Erythroblast (primary cell): ENCODE measurements at regions not wholly inside any gene's neighbourhood (a gene's known extent, or its start where the extent isn't known, plus 50 kb on each side); places are given as distances from the start of the nearest gene placed in this dataset.
"Not testable (repeated sequence)": the region's sequence is repeated elsewhere in the genome, so short reads cannot be mapped to it uniquely, and the experiment has no call there.

ENCODE experiments used
- GATA1 ChIP-seq: IDR thresholded peaks from 2 replicates; pipeline ENCODE4 v1.6.1; 2011; ENCODE audit warnings: low read depth, mild to moderate bottlenecking, control low read depth, low read length, moderate library complexity
- POLR2A ChIP-seq: IDR thresholded peaks from 2 replicates; pipeline ENCODE4 v1.6.1; 2011; ENCODE audit warnings: mild to moderate bottlenecking, low read length

GRCh38 chr1:148426385-148426784, 56.7 kb downstream of the PPIAL4G start:
- TF ChIP-seq POLR2A, GATA1: not testable (repeated sequence)
